Adrenal gland (tissue), 9 donors: ENCODE measurements at regions not wholly inside any gene's neighbourhood (a gene's known extent, or its start where the extent isn't known, plus 50 kb on each side); places are given as distances from the start of the nearest gene placed in this dataset.

Experiments
- DNase-seq, 7 donors: peaks; one replicate each; pipeline ENCODE4 v3.0.0-alpha.2; 2019 to 2020
- H3K27ac ChIP-seq, 5 donors: fragments of 200-600 bp; sonication (generic) in 4 of 5; 1 replicate in 3 of 5; 2 replicates in 2 of 5; pipeline versions ENCODE4 v1.5.1 to v1.8.0; 2016 to 2020; ENCODE audit warnings: mild to moderate bottlenecking in 1 of 5
- H3K27me3 ChIP-seq: fragments of 200-600 bp; 2 replicates; pipeline ENCODE4 v1.8.0; 2021
- H3K36me3 ChIP-seq, 2 donors: fragments of 200-600 bp; replicated peaks in 1 of 2; 1 replicate in 1 of 2; 2 replicates in 1 of 2; pipeline versions ENCODE4 v1.5.1 to v1.8.0; 2018 to 2022
- H3K4me1 ChIP-seq, 2 donors: fragments of 200-600 bp; replicated peaks in 1 of 2; 1 replicate in 1 of 2; 2 replicates in 1 of 2; pipeline versions ENCODE4 v1.5.1 to v1.8.0; 2018 to 2021
- H3K4me3 ChIP-seq, 4 donors: fragments of 200-600 bp; sonication (generic) in 3 of 4; one replicate each; pipeline ENCODE4 v1.5.1; 2016 to 2018
- H3K9me3 ChIP-seq, 3 donors: fragments of 200-600 bp; sonication (generic) in 1 of 3; replicated peaks in 1 of 3; 1 replicate in 2 of 3; 2 replicates in 1 of 3; pipeline versions ENCODE4 v1.5.1 to v1.8.0; 2016 to 2021
- CTCF ChIP-seq, 6 experiments: fragments of 450-650 bp in 4 of 6; fragments of 200-600 bp in 2 of 6; sonication (generic) in 1 of 6; IDR thresholded peaks; 1 replicate in 5 of 6; 2 replicates in 1 of 6; pipeline versions ENCODE4 v1.5.1 to v1.8.0; 2016 to 2021; ENCODE audit warnings: antibody characterized with exemption in 6 of 6, mild to moderate bottlenecking in 2 of 6, moderate library complexity in 1 of 6
- POLR2A ChIP-seq, 2 donors: fragments of 450-650 bp; IDR thresholded peaks; one replicate each; pipeline ENCODE4 v1.6.1; 2017; ENCODE audit warnings: antibody characterized with exemption in 2 of 2, mild to moderate bottlenecking in 2 of 2, moderate library complexity in 1 of 2
- WGBS, 4 donors: extraction: QIAGEN DNeasy Blood & Tissue Kit in 2 of 4; methylation state at CpG; one replicate each; pipeline versions ENCODE4 v1.1.5 to v1.1.7; 2013 to 2017; 5-methylcytosine and 5-hydroxymethylcytosine counted together
- intact Hi-C, 2 donors: fragments of 100-400 bp; cut with DNase I; formaldehyde crosslinking; loops; one replicate each; pipeline versions ENCODE4 v1.14.1 to v1.15.0; 2022 to 2023
- donor health status: healthy with polysubstance abuse.
- donor health status: Bipolar disorder and iron deficiency.
- donor health status: DM: yes; HTN: yes; CAD: no.
- donor health status: DM: no; HTN: no; CAD: no.
- donor health status: DM: no; HTN: no; CAD: no.

GRCh38 chrX:23578079-23578478 lies 89.2 kb upstream of the PRDX4 start:
- WGBS, 4 donors = 38 to 84% (median 76%) methylated on average over 1 of the region's 1 CpG
- Histone ChIP-seq H3K9me3 (no peaks in the 10 kb centered on the region), H3K36me3 (no peaks in the 10 kb centered on the region), H3K27ac (no peak overlapping the region), H3K27me3 (peaks cover 10% of the 10 kb centered on the region), H3K4me1 (no peaks in the 10 kb centered on the region), H3K4me3 (no peak overlapping the region)
- DNase-seq = peak; percentile 17 to 56 (median 36)
- TF ChIP-seq CTCF (IDR thresholded peaks at IDR 0.05) (no peak), POLR2A (IDR thresholded peaks at IDR 0.05) (no peak)
- intact Hi-C loops = no loop called here

GRCh38 chrX:23589496-23589895 lies 77.8 kb upstream of the PRDX4 start:
- H3K4me1 ChIP-seq = no peaks in the 10 kb centered on the region
- no peak for DNase-seq
- no peaks in the 10 kb centered on the region for H3K36me3 ChIP-seq
- H3K27me3 ChIP-seq = peaks cover 12% of the 10 kb centered on the region
- no peaks in the 10 kb centered on the region for H3K9me3 ChIP-seq
- 50 to 70% (median 54%) methylated on average over 4 of the region's 4 CpGs; no CpG with 5 or more reads in 1 of the 4 donors for WGBS, 4 donors
- H3K27ac ChIP-seq = no peak overlapping the region
- intact Hi-C loops = no loop called here
- H3K4me3 ChIP-seq = no peak overlapping the region
- TF ChIP-seq CTCF (IDR thresholded peaks at IDR 0.05) = no peak
- no peak for TF ChIP-seq POLR2A (IDR thresholded peaks at IDR 0.05)

GRCh38 chrX:23592741-23593140 lies 74.6 kb upstream of the PRDX4 start:
- WGBS, 4 donors = 63 to 89% (median 88%) methylated on average over 1 to 5 of the region's 5 CpGs; no CpG with 5 or more reads in 1 of the 4 donors
- intact Hi-C loops = no loop called here
- peaks cover 3% of the 10 kb centered on the region for H3K27me3 ChIP-seq
- H3K4me3 ChIP-seq = no peak overlapping the region
- no peak overlapping the region for H3K27ac ChIP-seq
- H3K9me3 ChIP-seq = no peaks in the 10 kb centered on the region
- H3K36me3 ChIP-seq = no peaks in the 10 kb centered on the region
- DNase-seq = no peak
- TF ChIP-seq CTCF (IDR thresholded peaks at IDR 0.05) = no peak
- no peaks in the 10 kb centered on the region for H3K4me1 ChIP-seq

GRCh38 chrX:23598575-23598974 lies 68.7 kb upstream of the PRDX4 start:
- no peak for DNase-seq
- no peak overlapping the region for H3K27ac ChIP-seq
- H3K4me1 ChIP-seq = no peaks in the 10 kb centered on the region
- no peaks in the 10 kb centered on the region for H3K9me3 ChIP-seq
- H3K36me3 ChIP-seq = no peaks in the 10 kb centered on the region
- WGBS, 4 donors = 76 to 81% (median 79%) methylated on average over 5 of the region's 5 CpGs
- intact Hi-C loops = no loop called here
- no peaks in the 10 kb centered on the region for H3K27me3 ChIP-seq
- H3K4me3 ChIP-seq = no peak overlapping the region
- no peak for TF ChIP-seq CTCF (IDR thresholded peaks at IDR 0.05)
- TF ChIP-seq POLR2A (IDR thresholded peaks at IDR 0.05) = no peak
